ENCODE measurements at regions not wholly inside any gene's neighbourhood (a gene's known extent, or its start where the extent isn't known, plus 50 kb on each side); places are given as distances from the start of the nearest gene placed in this dataset.

- TF ChIP-seq CTCF (IDR thresholded peaks at IDR 0.05) (no peak), POLR2A (IDR thresholded peaks at IDR 0.05) (no peak), POLR2AphosphoS5 (IDR thresholded peaks at IDR 0.05) (no peak), EP300 (IDR thresholded peaks at IDR 0.05; ENCODE audit: low read depth) (no peak)
These were observed 459.0 kb downstream of the XYLT1 start for GRCh38 chr16:17011712-17012111.
